ENCODE measurements at regions not wholly inside any gene's neighbourhood (a gene's known extent, or its start where the extent isn't known, plus 50 kb on each side); places are given as distances from the start of the nearest gene placed in this dataset.
"Not testable (repeated sequence)": the region's sequence is repeated elsewhere in the genome, so short reads cannot be mapped to it uniquely, and the experiment has no call there.

DNA sequence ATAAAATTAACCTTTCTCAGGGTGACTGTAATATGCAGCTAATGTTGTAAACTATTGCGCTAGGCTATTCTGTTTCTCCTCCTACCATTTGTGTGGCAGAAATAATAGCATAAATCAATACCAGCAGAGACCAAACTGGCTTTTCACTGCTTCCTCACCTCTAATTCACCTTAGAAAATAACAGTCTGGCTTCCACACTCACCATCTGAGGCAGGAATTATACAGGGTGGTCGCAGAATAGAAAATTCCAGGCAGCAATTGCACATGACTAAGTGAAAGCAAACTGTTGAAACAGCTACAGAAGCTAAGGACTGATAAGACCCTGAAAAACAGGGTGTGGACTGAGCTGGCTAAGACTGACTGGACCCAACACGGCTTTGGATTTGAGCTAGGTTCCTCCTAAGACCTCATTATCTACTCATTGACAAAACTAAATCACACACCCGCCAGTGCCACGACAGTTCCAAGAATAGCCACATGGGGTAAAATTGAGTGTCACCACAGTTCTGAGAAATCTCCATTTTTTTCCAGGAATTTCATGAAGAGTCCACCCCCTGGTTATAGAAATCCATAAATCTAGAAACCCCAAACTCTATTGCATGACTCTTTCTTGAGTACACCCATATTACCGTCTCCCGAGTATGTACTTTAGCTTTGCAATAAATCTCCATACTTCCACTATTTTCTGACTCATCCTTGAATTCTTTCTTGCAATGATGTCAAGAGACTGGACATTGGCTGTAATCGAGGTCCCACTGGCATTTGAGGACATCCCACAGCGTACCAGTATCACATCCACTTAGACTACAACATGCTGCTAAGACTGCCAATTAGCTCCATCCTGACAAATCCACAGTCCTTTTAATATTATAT, 60.9 kb upstream of the KCNQ5 start:
- H3K4me1 Mint-ChIP-seq = no peaks in the 10 kb centered on the region
- H3K27ac Mint-ChIP-seq = peak overlapping the region in 1 of 2 donors; percentile 13
- ATAC-seq (no peak), DNase-seq (no peak)
- H3K4me3 Mint-ChIP-seq = no peak overlapping the region
- no peaks in the 10 kb centered on the region for H3K9me3 Mint-ChIP-seq
- H3K27me3 Mint-ChIP-seq = no peaks in the 10 kb centered on the region

- H3K9me3 Mint-ChIP-seq = no peaks in the 10 kb centered on the region
- H3K27me3 Mint-ChIP-seq = no peaks in the 10 kb centered on the region
- H3K4me3 Mint-ChIP-seq = no peak overlapping the region
- no peaks in the 10 kb centered on the region for H3K4me1 Mint-ChIP-seq
- ATAC-seq (no peak), DNase-seq (no peak)
- no peak overlapping the region for H3K27ac Mint-ChIP-seq
These were observed 60.2 kb upstream of the KCNQ5 start for GRCh38 chr6:72561629-72562028.

DNA sequence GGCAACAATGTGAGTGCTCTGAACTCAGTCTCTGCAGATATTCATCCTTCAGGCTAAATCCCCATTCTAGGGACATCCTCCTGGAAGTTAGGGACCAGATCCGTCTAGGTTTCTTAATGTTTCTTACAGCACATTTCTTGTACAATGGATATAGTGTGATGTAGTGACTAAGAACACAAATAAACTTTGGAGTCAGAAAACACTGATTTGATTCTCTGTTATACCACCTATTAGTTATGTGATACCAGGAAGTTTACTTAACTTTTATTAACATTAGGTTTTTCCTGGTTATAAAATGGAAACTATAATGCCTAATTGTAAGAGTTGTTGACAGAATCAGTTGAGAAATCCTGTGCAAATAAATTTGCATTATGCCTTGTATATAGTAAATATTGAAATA, 57.6 kb upstream of the KCNQ5 start:
- DNase-seq (no peak), ATAC-seq (no peak)
- Mint-ChIP-seq H3K4me1 (no peaks in the 10 kb centered on the region), H3K4me3 (no peak overlapping the region), H3K9me3 (no peaks in the 10 kb centered on the region), H3K27ac (no peak overlapping the region), H3K27me3 (no peaks in the 10 kb centered on the region)

GRCh38 chr6:72571993-72572392, 49.9 kb upstream of the KCNQ5 start:
- not testable (repeated sequence) for ATAC-seq, H3K27me3 Mint-ChIP-seq, H3K9me3 Mint-ChIP-seq, DNase-seq, H3K4me1 Mint-ChIP-seq, H3K4me3 Mint-ChIP-seq, H3K27ac Mint-ChIP-seq

All from stimulated activated naive CD8-positive, alpha-beta T cell treated with anti-CD3 and anti-CD28 coated beads, Interleukin-15, amount 100 ng/mL, for 72 hours (primary cell).